GM18508 (cell line): ENCODE measurements at regions not wholly inside any gene's neighbourhood (a gene's known extent, or its start where the extent isn't known, plus 50 kb on each side); places are given as distances from the start of the nearest gene placed in this dataset.
"Not testable (repeated sequence)": the region's sequence is repeated elsewhere in the genome, so short reads cannot be mapped to it uniquely, and the experiment has no call there.

Experiments used
- ATAC-seq: cut with Tn5 transposase; IDR thresholded peaks from one replicate; pipeline ENCODE4 v1.9.1; 2021; ENCODE audit warnings: moderate number of reproducible peaks; ENCODE audit not compliant: insufficient read depth, unreplicated experiment

- ATAC-seq: not testable (repeated sequence)
Observed at GRCh38 chr6:4725136-4725760, 51.0 kb upstream of the CDYL start.

DNA sequence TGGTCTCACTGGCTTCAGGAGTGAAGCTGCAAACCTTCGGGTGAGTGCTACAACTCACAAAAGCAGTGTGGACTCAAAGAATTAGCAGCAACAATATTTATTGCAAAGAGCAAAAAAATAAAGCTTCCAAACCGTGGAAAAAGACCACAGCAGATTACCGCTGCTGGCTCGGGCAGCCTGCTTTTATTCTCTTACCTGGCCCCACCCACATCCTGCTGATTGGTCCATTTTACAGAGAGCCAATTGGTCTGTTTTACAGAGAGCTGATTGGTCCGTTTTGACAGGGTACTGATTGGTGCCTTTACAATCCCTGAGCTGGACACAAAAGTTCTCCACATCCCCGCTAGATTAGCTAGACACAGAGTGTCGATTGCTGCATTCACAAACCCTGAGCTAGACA, 51.5 kb upstream of the CDYL start:
- ATAC-seq: not testable (repeated sequence)

GRCh38 chr6:4723383-4723782, 52.8 kb upstream of the CDYL start:
- ATAC-seq: no peak

GRCh38 chr6:4721368-4721767, 54.8 kb upstream of the CDYL start:
- ATAC-seq: not testable (repeated sequence)

DNA sequence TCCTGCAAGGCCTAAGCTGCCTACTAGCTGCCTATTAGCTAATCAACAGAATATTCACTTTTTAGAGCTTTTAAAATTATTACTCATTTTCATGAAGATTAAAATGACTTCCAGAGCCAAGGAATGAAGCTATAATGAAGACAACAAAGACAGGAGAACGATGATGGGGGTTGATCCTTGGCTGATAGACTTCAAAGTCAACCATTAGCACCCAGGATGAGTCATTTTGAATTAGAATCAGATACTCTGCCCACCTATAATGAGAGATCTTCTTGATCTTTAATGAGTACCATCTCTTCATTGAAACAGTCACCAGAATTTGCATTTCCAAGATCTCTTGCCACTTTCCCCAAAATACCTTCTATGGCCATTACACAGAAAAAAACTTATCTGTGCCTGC, 56.7 kb upstream of the CDYL start:
- ATAC-seq: no peak

DNA sequence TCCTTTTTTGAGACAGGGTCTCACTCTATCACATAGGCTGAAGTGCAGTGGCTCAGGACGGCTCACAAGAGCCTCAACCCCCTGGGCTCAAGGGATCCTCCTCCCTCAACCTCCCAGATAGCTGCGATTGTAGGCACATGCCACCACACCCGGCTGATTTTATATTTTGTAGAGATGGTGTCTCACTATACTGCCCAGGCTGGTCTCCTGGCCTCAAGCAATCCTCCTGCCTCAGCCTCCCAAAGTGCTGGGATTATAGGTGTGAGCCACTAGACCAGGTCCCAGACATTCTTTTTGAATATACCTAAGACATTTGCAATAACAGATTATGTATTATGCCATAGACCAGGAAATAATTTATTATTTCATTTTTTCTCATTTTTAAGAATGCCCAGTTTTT, 58.3 kb upstream of the CDYL start:
- ATAC-seq: no peak

DNA sequence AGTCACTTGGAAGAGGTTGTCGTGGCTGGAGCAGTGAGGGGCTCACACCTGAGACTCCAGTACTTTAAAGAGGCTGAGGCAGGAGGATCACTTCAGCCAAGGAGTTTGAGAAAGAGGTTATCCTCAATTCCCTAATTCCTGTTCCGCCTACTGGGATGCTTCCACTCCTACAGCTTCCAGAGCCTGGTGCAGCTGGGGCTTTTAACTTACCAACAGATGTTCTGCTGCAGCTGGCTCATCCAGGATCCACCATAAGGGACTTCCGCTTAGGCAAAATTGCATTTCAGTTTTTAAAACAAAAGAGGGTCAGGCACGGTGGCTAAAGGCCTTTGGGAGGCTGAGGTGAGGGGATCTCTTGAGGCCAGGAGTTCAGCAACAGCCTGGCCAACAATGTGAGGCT, 59.1 kb upstream of the CDYL start:
- ATAC-seq: no peak

DNA sequence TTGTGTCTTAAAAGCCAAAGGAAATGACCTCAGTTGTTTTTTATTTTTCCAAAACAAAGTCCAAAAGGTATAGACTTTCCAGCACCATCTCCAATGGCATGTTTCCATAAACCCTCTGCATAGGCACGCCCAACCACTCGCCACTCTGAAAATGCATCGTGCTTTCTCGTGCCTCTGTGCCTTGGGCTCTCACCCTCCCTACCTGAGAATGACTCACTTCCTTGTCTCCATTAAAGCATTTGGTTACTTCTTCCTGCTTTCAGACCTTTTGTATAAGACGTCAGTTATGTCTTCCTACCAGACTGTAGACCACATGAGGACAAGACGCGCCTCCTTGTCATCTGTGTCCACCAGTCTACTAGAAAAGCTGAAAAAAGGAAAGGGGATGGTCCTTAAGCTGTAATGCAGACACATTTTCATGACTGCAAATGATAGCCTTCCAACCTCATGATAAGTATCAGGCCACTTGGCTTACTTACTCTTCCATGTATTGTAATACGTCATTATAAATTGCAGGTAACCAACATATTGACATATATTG, 61.2 kb upstream of the CDYL start:
- ATAC-seq: no peak

DNA sequence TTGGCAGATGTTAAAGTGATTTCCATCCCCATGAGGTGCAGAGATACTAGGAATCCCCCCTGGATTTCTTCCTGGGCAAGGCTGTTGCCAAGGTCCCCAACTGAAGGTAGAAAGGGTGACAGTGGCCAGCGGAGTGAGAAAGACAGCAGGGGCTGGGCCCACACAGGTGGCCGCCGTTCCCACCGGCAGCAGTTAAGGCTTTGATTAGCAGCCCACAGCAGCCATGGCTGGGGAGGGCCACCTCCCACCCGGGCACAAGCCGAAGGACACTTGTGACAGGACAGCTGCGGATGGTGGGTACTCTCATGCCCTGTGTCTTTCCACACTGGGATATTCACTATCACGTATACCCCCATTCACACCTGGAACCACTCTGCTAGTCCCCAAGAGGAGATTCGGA, 63.9 kb upstream of the CDYL start:
- ATAC-seq: no peak

DNA sequence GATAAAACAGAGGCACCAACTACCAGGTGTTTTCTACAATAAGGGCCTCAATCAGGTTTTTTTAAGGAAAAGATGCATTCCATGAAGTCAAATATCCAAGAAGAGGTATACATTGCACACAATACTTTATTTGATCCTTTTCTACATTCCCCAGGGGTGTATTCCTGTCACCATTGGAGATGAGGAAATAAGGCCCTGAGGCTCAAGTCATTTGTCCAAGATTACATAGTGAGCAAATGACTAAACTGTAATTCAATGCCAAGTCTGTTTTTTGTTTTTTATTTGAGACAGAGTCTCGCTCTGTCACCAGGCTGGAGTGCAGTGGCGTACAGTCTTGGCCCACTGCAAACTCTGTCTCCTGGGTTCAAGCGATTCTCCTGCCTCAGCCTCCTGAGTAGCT, 69.2 kb upstream of the CDYL start:
- no peak for ATAC-seq

DNA sequence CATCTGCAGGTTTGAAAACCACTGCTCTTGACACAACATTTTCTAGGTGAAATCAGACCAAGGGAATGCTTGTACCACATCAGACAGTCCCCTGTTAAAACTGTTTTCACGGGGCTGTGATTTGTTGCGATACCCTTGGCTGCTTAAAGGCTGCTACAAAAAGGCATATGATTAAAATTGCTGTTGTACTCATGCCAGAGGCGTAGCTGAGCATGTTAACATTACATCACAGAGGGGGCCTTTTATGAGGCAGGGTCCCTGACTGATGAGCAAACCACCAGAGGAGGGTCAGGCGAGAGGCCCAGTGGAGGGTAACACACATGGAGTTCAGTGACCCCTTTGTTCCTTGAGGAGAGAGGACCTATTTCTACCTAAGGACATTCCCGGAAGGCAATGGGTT, 70.4 kb upstream of the CDYL start:
- no peak for ATAC-seq

DNA sequence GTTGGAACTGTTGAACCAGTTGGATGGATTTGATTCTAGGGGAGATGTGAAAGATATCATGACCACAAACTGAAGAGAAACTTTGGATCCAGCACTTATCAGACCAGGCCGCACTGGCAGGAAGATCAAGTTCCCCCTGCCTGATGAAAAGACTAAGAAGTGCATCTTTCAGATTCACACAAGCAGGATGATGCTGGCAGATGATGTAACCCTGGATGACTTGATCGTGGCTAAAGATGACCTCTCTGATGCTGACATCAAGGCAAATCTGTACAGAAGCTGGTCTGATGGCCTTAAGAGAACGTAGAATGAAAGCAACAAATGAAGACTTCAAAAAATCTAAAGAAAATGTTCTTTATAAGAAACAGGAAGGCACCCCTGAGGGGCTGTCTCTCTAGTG, 72.8 kb upstream of the CDYL start:
- no peak for ATAC-seq

GRCh38 chr6:4698901-4699659, 77.1 kb upstream of the CDYL start:
- ATAC-seq: no peak

DNA sequence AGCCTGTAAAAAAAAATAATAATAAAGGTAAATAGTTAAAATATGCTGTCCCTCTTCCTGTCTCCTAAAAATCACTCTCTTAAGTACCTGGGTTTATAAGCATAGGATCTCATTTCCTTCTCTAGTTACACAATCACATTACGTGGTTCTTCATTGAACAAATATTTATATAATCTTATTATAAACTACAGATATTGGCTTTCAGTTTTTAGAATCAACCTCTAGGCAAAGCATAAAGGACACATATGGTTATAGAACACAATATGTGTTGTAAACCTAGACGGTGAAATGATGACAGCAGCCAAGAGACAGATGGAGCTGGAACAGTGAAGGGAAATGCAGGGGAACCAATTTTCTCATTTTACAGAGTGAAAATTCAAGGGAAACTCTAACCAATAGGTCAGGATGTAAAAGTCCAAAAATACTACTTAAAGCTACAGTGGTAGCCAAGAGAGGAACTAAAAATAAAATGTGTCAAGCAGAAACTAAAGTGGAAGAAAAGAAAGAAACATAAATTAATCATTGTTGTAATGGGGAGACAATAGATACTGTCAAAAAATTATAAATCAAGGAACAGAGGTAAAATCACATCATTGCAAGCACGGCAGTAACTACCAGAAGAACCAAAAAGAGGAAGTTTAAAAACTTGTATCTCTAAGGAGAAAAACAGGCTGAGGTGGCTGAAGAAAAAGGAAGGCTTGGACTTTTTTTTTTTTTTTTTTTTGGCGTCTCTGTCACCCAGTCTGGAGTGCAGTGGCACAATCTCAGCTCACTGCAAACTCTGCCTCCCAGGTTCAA, 82.8 kb upstream of the CDYL start:
- no peak for ATAC-seq

- no peak for ATAC-seq
Observed at GRCh38 chr6:4692664-4693063, 83.5 kb upstream of the CDYL start.

DNA sequence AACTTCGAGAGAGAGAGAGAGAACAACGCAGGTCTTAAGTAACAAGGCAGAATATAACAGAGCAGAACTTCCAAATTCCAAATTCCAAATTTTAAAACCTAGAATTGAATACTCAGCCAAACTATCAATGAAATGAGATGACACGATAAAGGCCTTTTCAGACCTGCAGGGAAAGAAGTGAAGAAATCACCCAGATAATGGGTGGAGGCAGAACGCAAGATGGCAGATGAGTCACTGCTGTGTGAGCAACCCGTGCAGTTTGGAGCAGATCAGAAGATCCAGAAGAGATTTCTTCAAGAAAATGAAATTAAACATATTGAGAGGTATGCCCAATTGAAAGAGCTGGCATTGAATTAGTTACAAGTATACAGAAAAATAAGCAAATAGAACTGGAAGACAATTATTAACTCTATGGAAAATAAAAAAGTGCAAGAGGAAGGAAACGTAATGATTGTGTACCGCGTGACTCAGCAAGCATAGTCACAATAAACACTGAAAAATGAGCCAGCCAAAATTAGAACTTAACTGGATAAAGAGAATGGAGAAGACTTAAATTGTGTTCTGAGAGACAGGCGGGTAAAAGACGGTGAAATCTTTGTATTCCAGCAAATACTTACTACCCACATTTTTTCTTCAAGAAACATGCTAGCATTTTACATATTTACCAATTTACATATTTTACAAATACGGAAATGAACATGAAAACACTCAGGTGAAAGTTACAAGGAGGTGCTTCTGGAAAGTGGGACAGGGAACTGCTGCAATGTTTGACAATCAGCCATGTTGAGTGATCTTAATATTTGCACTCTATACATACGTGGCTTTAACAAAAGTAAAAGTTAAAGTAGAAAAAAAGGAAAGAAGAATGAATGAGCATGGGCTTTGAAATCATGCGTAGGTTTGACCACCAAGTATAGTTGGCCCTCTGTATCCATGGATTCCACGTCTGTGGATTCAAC, 87.9 kb upstream of the CDYL start:
- no peak for ATAC-seq

GRCh38 chr6:4687656-4687988, 88.6 kb upstream of the CDYL start:
- ATAC-seq: no peak

- ATAC-seq: no peak
Observed at GRCh38 chr6:4682431-4683097, 93.6 kb upstream of the CDYL start.

DNA sequence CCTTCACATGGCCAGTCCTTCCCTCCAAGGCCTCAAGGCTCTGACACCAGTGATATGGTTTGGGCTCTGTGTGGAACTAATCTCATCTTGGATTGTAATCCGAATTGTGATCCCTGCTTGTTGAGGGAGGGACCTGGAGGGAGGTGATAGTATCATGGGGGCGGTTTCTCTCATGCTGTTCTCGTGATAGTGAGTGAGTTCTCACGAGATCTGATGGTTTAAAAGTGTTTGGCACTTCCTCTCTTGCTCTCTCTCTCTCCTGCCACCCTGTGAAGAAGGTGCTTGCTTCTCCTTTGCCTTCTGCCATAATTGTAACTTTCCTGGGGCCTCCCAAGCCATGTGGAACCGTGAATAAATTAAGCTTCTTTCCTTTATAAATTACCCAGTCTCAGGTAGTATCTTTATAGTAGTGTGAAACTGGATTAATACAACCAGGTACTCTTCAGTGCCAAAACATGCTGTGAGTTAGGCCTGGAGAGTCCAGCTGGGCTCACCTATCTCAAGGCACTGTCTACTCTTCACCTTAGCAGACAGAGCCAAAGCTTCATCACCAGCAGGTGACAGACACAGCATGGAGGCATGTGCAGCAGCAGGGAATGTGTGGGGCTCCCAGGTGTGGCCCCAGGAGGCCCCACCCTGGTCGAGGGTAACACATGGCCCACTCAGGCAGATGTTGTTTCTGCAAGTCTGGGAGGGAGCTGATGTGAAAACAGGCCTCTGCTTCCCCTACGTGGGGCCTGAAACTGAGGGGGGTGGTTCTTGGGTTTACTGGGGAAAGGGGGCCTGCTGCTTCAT, 97.5 kb upstream of the CDYL start:
- no peak for ATAC-seq
